GM13977 (cell line): ENCODE measurements at regions not wholly inside any gene's neighbourhood (a gene's known extent, or its start where the extent isn't known, plus 50 kb on each side); places are given as distances from the start of the nearest gene placed in this dataset.
A peak's percentile ranks its signal among the peaks of the same experiment; 100 is the strongest.

ENCODE experiments used
- DNase-seq: peaks from one replicate; pipeline ENCODE4 v3.0.0; 2012; ENCODE audit warnings: low spot score
- in situ Hi-C: fragments of 300-500 bp; cut with MboI; formaldehyde crosslinking; loops from one replicate; pipeline ENCODE4 v1.12.0; 2022; ENCODE audit warnings: low sequenced_read_pairs, low pct_unique_long_range_greater_than_20kb, mixed read lengths, inconsistent platforms; ENCODE audit not compliant: unreplicated experiment
- TF ChIP-seq, protein P1 (sequence below): IDR thresholded peaks from 2 replicates; pipeline ENCODE4 v1.5.1; 2012; ENCODE audit warnings: mild to moderate bottlenecking, control low read depth; ENCODE audit not compliant: insufficient read depth; ENCODE audit errors: extremely low read depth, missing control alignments

DNA sequence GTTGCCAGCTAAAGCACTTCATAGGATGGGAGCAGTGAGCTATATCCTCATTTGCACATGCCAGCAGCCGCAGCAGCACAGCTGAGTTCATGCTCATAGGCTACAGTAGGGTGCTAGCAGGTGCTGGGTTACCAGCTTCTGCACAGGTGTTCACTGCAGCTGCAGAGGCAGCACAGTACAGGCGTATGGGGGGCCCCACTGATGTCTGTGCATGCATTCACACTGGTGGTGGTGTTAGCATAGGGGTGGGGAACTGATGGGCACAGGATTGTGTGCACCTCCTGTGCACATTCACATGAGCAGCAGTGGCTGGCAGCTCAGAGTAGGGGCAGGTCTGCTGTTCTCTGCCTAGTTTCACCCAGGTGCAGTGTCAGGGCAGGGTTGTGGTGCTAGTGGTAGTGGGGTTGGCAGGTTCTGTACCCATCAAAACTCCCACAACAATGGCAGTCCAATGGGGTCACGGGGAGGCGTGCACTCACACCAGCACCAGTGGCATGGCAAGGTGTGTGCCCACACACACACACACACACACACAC is 58.9 kb upstream of the IRAK1BP1 start:
- TF ChIP-seq, protein P1, sequence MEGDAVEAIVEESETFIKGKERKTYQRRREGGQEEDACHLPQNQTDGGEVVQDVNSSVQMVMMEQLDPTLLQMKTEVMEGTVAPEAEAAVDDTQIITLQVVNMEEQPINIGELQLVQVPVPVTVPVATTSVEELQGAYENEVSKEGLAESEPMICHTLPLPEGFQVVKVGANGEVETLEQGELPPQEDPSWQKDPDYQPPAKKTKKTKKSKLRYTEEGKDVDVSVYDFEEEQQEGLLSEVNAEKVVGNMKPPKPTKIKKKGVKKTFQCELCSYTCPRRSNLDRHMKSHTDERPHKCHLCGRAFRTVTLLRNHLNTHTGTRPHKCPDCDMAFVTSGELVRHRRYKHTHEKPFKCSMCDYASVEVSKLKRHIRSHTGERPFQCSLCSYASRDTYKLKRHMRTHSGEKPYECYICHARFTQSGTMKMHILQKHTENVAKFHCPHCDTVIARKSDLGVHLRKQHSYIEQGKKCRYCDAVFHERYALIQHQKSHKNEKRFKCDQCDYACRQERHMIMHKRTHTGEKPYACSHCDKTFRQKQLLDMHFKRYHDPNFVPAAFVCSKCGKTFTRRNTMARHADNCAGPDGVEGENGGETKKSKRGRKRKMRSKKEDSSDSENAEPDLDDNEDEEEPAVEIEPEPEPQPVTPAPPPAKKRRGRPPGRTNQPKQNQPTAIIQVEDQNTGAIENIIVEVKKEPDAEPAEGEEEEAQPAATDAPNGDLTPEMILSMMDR, result no peak
- in situ Hi-C loops, result no loop called here

DNA sequence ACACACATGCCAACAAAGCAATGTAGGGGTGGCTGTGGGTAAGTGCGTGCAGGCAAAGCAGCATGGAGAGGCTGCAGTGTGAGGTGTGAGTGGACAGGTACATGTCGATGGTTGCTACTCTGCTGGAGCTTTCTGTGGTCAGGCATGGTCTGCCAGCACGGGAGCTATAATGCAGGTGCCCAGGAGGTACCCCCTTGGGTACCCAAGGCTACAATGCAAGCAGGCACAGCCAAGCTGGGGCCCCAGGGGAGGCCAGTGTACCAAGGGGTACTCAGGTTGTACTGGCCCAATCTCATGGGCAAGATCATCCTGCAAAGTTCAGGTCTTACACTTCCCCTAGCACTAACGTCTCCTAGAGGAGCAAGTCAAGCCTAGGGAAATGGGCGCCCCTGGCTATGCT is 58.4 kb upstream of the IRAK1BP1 start:
- in situ Hi-C loops, result no loop called here
- TF ChIP-seq, protein P1, result no peak
- DNase-seq, result no peak

More for the DNA sequence above, 58.9 kb upstream of the IRAK1BP1 start:
- DNase-seq, result no peak

DNA sequence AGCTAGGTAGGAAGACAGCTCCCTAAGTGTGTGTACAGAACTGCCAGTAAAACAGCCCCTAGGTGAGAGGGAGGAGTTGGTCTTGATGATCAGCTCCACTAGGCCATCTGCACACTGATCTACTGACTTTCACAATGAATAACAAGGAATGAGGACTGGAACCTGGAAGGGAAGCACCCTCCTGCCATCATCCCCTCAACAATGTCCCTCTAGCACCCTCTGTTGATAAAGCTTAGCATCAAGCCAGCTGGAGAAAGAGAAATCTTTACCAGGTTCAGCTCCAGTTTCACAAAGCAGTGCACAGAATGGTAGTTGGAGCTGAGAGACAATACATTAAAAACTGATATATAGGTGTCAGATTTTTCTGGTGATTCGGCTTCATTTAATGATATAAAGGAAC is 57.2 kb upstream of the IRAK1BP1 start:
- peak; percentile 21 for DNase-seq
- in situ Hi-C loops, result no loop called here
- TF ChIP-seq, protein P1, result peak; percentile 48

DNA sequence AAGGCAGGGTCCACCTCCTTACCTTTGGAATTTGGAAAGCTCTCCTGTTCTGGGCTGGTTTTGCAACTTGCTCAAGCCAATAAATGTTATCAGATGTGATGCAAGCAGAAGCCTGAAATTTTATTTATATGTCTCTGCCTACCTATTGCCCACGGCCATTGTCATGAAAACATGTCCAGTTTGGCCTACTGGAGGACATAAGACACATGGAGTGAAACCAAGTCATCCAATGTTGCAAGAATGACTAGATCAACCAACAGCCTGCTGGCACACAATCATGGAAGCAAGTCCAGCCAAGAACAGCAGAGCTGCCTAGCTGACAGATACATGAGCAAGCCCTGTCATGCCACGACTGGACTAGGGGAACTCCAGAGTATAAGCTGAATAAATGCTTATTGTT is 56.7 kb upstream of the IRAK1BP1 start:
- TF ChIP-seq, protein P1, result no peak
- DNase-seq, result no peak
- in situ Hi-C loops, result no loop called here
